ENCODE measurements at regions not wholly inside any gene's neighbourhood (a gene's known extent, or its start where the extent isn't known, plus 50 kb on each side); places are given as distances from the start of the nearest gene placed in this dataset.
"Not testable (repeated sequence)": the region's sequence is repeated elsewhere in the genome, so short reads cannot be mapped to it uniquely, and the experiment has no call there.

- DNase-seq, result no peak
These were observed 259.8 kb upstream of the ANO5 start for GRCh38 chr11:21933095-21933494.

- no peak for DNase-seq
These were observed 248.3 kb upstream of the ANO5 start for GRCh38 chr11:21944577-21944976.

GRCh38 chr11:21948876-21949275 is 244.0 kb upstream of the ANO5 start:
- no peak for DNase-seq

- no peak for DNase-seq
These were observed 243.0 kb upstream of the ANO5 start for GRCh38 chr11:21949763-21950413.

- no peak for DNase-seq
These were observed 229.9 kb upstream of the ANO5 start for GRCh38 chr11:21963013-21963412.

- no peak for DNase-seq
These were observed 227.7 kb upstream of the ANO5 start for GRCh38 chr11:21965221-21965620.

- no peak for DNase-seq
These were observed 224.2 kb upstream of the ANO5 start for GRCh38 chr11:21968702-21969101.

- no peak for DNase-seq
These were observed 223.0 kb upstream of the ANO5 start for GRCh38 chr11:21969841-21970240.

- DNase-seq, result no peak
These were observed 217.6 kb upstream of the ANO5 start for GRCh38 chr11:21975242-21975641.

- DNase-seq, result no peak
These were observed 216.7 kb upstream of the ANO5 start for GRCh38 chr11:21976210-21976609.

- DNase-seq, result no peak
These were observed 209.5 kb upstream of the ANO5 start for GRCh38 chr11:21983431-21983830.

- DNase-seq, result no peak
These were observed 206.5 kb upstream of the ANO5 start for GRCh38 chr11:21986361-21986760.

GRCh38 chr11:21987261-21987660 is 205.6 kb upstream of the ANO5 start:
- no peak for DNase-seq

GRCh38 chr11:21988477-21988876 is 204.4 kb upstream of the ANO5 start:
- no peak for DNase-seq

- not testable (repeated sequence) for DNase-seq
These were observed 191.1 kb upstream of the ANO5 start for GRCh38 chr11:22001803-22002202.

GRCh38 chr11:22006901-22007300 is 186.0 kb upstream of the ANO5 start:
- no peak for DNase-seq

- DNase-seq, result no peak
These were observed 161.1 kb upstream of the ANO5 start for GRCh38 chr11:22031791-22032190.

GRCh38 chr11:22037505-22037904 is 155.4 kb upstream of the ANO5 start:
- DNase-seq, result no peak

- DNase-seq, result no peak
These were observed 151.8 kb upstream of the ANO5 start for GRCh38 chr11:22041039-22041438.

- no peak for DNase-seq
These were observed 150.8 kb upstream of the ANO5 start for GRCh38 chr11:22042081-22042480.

GRCh38 chr11:22044126-22044525 is 148.8 kb upstream of the ANO5 start:
- DNase-seq, result no peak

- DNase-seq, result no peak
These were observed 143.6 kb upstream of the ANO5 start for GRCh38 chr11:22049276-22049675.

- no peak for DNase-seq
These were observed 127.4 kb upstream of the ANO5 start for GRCh38 chr11:22065472-22065871.

- DNase-seq, result no peak
These were observed 123.0 kb upstream of the ANO5 start for GRCh38 chr11:22069844-22070243.

- no peak for DNase-seq
These were observed 116.5 kb upstream of the ANO5 start for GRCh38 chr11:22076271-22076930.

Data from GDM1 (cell line).